Large intestine (tissue), 3 donors: ENCODE measurements at regions not wholly inside any gene's neighbourhood (a gene's known extent, or its start where the extent isn't known, plus 50 kb on each side); places are given as distances from the start of the nearest gene placed in this dataset.
"Not testable (repeated sequence)": the region's sequence is repeated elsewhere in the genome, so short reads cannot be mapped to it uniquely, and the experiment has no call there.

Experiments used
- DNase-seq, 2 donors: peaks; one replicate each; pipeline versions ENCODE4 v3.0.0 to v3.0.0-alpha.2; 2013
- H3K27ac ChIP-seq: one replicate; pipeline ENCODE4 v1.5.1; 2013; ENCODE audit warnings: low read length
- H3K27me3 ChIP-seq: 2 replicates; pipeline ENCODE4 v1.6.1; 2013; ENCODE audit warnings: low read length; ENCODE audit not compliant: control insufficient read depth, insufficient read depth
- H3K36me3 ChIP-seq: 2 replicates; pipeline ENCODE4 v1.6.1; 2013; ENCODE audit warnings: low read length; ENCODE audit not compliant: control insufficient read depth, insufficient read depth
- H3K4me1 ChIP-seq: one replicate; pipeline ENCODE4 v1.6.1; 2013; ENCODE audit warnings: low read length; ENCODE audit not compliant: control insufficient read depth, insufficient read depth
- H3K4me3 ChIP-seq: one replicate; pipeline ENCODE4 v1.5.1; 2013; ENCODE audit warnings: low read length
- H3K9me3 ChIP-seq: one replicate; pipeline ENCODE4 v1.6.1; 2013; ENCODE audit warnings: mild to moderate bottlenecking, low read depth, low read length, moderate library complexity; ENCODE audit not compliant: control insufficient read depth
- WGBS: methylation state at CpG from one replicate; pipeline ENCODE4 v1.1.5; 2013; ENCODE audit warnings: low lambda C conversion rate; ENCODE audit not compliant: insufficient coverage; 5-methylcytosine and 5-hydroxymethylcytosine counted together

GRCh38 chr18:38750751-38751150 is 1185.2 kb upstream of the CELF4 start:
- no peak overlapping the region for H3K4me3 ChIP-seq
- no peaks in the 10 kb centered on the region for H3K9me3 ChIP-seq
- H3K27me3 ChIP-seq, result no peaks in the 10 kb centered on the region
- H3K27ac ChIP-seq, result no peak overlapping the region
- DNase-seq, result no peak
- H3K36me3 ChIP-seq, result no peaks in the 10 kb centered on the region
- WGBS, result 100% methylated on average over 1 of the region's 3 CpGs
- no peaks in the 10 kb centered on the region for H3K4me1 ChIP-seq

- WGBS, result 100% methylated on average over 3 of the region's 5 CpGs
- H3K4me1 ChIP-seq, result no peaks in the 10 kb centered on the region
Observed at GRCh38 chr18:38747153-38747552, 1181.6 kb upstream of the CELF4 start.

GRCh38 chr18:38720181-38720580 is 1154.6 kb upstream of the CELF4 start:
- WGBS, result no CpG with 5 or more reads among the region's 2 CpGs

More at GRCh38 chr18:38747153-38747552, 1181.6 kb upstream of the CELF4 start:
- Histone ChIP-seq H3K27ac (no peak overlapping the region), H3K9me3 (no peaks in the 10 kb centered on the region), H3K27me3 (no peaks in the 10 kb centered on the region), H3K36me3 (no peaks in the 10 kb centered on the region), H3K4me3 (no peak overlapping the region)
- no peak for DNase-seq

GRCh38 chr18:38718365-38718901 is 1152.8 kb upstream of the CELF4 start:
- Histone ChIP-seq H3K27me3 (no peaks in the 10 kb centered on the region), H3K36me3 (no peaks in the 10 kb centered on the region), H3K4me1 (no peaks in the 10 kb centered on the region), H3K4me3 (no peak overlapping the region), H3K27ac (no peak overlapping the region), H3K9me3 (peaks cover 8% of the 10 kb centered on the region)
- DNase-seq, result no peak
- no CpG with 5 or more reads among the region's 34 CpGs for WGBS

More at GRCh38 chr18:38720181-38720580, 1154.6 kb upstream of the CELF4 start:
- H3K9me3 ChIP-seq, DNase-seq, H3K36me3 ChIP-seq, H3K27ac ChIP-seq, H3K27me3 ChIP-seq, H3K4me1 ChIP-seq, H3K4me3 ChIP-seq: not testable (repeated sequence)

- no peaks in the 10 kb centered on the region for H3K36me3 ChIP-seq
- WGBS, result 100% methylated on average over 1 of the region's 5 CpGs
- H3K27ac ChIP-seq, result no peak overlapping the region
- no peak for DNase-seq
- no peaks in the 10 kb centered on the region for H3K9me3 ChIP-seq
- H3K27me3 ChIP-seq, result no peaks in the 10 kb centered on the region
- H3K4me1 ChIP-seq, result no peaks in the 10 kb centered on the region
- H3K4me3 ChIP-seq, result no peak overlapping the region
Observed at GRCh38 chr18:38709122-38709521, 1143.5 kb upstream of the CELF4 start.

GRCh38 chr18:38706373-38706772 is 1140.8 kb upstream of the CELF4 start:
- Histone ChIP-seq H3K4me3 (no peak overlapping the region), H3K36me3 (no peaks in the 10 kb centered on the region), H3K9me3 (no peaks in the 10 kb centered on the region), H3K4me1 (no peaks in the 10 kb centered on the region), H3K27ac (no peak overlapping the region), H3K27me3 (no peaks in the 10 kb centered on the region)
- 67% methylated on average over 1 of the region's 5 CpGs for WGBS
- no peak for DNase-seq

GRCh38 chr18:38698088-38698487 is 1132.5 kb upstream of the CELF4 start:
- H3K27me3 ChIP-seq, result no peaks in the 10 kb centered on the region
- H3K4me3 ChIP-seq, result no peak overlapping the region
- DNase-seq, result no peak
- no CpG with 5 or more reads among the region's 2 CpGs for WGBS
- H3K4me1 ChIP-seq, result no peaks in the 10 kb centered on the region
- H3K27ac ChIP-seq, result no peak overlapping the region
- no peaks in the 10 kb centered on the region for H3K9me3 ChIP-seq
- no peaks in the 10 kb centered on the region for H3K36me3 ChIP-seq

GRCh38 chr18:38695559-38696280 is 1130.1 kb upstream of the CELF4 start:
- Histone ChIP-seq H3K36me3 (no peaks in the 10 kb centered on the region), H3K27me3 (no peaks in the 10 kb centered on the region), H3K4me1 (no peaks in the 10 kb centered on the region), H3K4me3 (no peak overlapping the region), H3K27ac (no peak overlapping the region), H3K9me3 (no peaks in the 10 kb centered on the region)
- WGBS, result 100% methylated on average over 2 of the region's 5 CpGs
- DNase-seq, result no peak

- Histone ChIP-seq H3K9me3 (no peaks in the 10 kb centered on the region), H3K4me1 (peaks cover under 1% of the 10 kb centered on the region), H3K27ac (no peak overlapping the region), H3K36me3 (no peaks in the 10 kb centered on the region), H3K4me3 (no peak overlapping the region), H3K27me3 (no peaks in the 10 kb centered on the region)
- DNase-seq, result no peak
- WGBS, result no CpG with 5 or more reads among the region's 5 CpGs
Observed at GRCh38 chr18:38693104-38693503, 1127.5 kb upstream of the CELF4 start.

GRCh38 chr18:38690626-38691025 is 1125.0 kb upstream of the CELF4 start:
- H3K4me3 ChIP-seq, result no peak overlapping the region
- H3K27ac ChIP-seq, result no peak overlapping the region
- H3K36me3 ChIP-seq, result no peaks in the 10 kb centered on the region
- no peak for DNase-seq
- WGBS, result 90% methylated on average over 2 of the region's 6 CpGs
- H3K27me3 ChIP-seq, result no peaks in the 10 kb centered on the region
- H3K9me3 ChIP-seq, result no peaks in the 10 kb centered on the region
- peaks cover 3% of the 10 kb centered on the region for H3K4me1 ChIP-seq

- Histone ChIP-seq H3K4me3 (no peak overlapping the region), H3K4me1 (peaks cover 3% of the 10 kb centered on the region), H3K27ac (no peak overlapping the region), H3K27me3 (no peaks in the 10 kb centered on the region), H3K9me3 (no peaks in the 10 kb centered on the region), H3K36me3 (no peaks in the 10 kb centered on the region)
- DNase-seq, result peak; percentile 58 to 78
- WGBS, result no CpG with 5 or more reads among the region's 1 CpG
Observed at GRCh38 chr18:38688416-38688815, 1122.8 kb upstream of the CELF4 start.
